MCF 10A (cell line): ENCODE measurements at regions not wholly inside any gene's neighbourhood (a gene's known extent, or its start where the extent isn't known, plus 50 kb on each side); places are given as distances from the start of the nearest gene placed in this dataset.

ENCODE experiments used
- BruUV-seq: library from RNA; stranded (reverse); fragments of 400-500 nt; replicated peaks from 2 replicates; lab custom pipeline; 2021; lab: Mats Ljungman, UMichigan
- CTCF ChIA-PET: fragments of 300-600 bp; sonication (Branson Sonifier 250); formaldehyde crosslinking; extraction: SDS; loops from one replicate; lab custom pipeline; 2021; ENCODE audit warnings: antibody characterized with exemption, inconsistent platforms; lab: Yijun Ruan, JAX
- POLR2A ChIA-PET: fragments of 300-600, 350-650 bp; sonication (Branson Sonifier 250); formaldehyde crosslinking; extraction: SDS; loops from one replicate; lab custom pipeline; 2020; ENCODE audit warnings: antibody characterized with exemption, inconsistent platforms; lab: Yijun Ruan, JAX
- DNase-seq: peaks from one replicate; pipeline ENCODE4 v3.0.0-alpha.2; 2018; ENCODE audit not compliant: unreplicated experiment
- H3K27ac Mint-ChIP-seq: one replicate; pipeline ENCODE4 v1.8.0; 2022; ENCODE audit warnings: mild to moderate bottlenecking, low read depth, mixed read lengths; ENCODE audit not compliant: unreplicated experiment
- H3K27me3 Mint-ChIP-seq: one replicate; pipeline ENCODE4 v1.8.0; 2022; ENCODE audit warnings: mixed read lengths; ENCODE audit not compliant: insufficient read depth, unreplicated experiment
- H3K36me3 Mint-ChIP-seq: one replicate; pipeline ENCODE4 v1.8.0; 2022; ENCODE audit warnings: mild to moderate bottlenecking, moderate library complexity, mixed read lengths; ENCODE audit not compliant: insufficient read depth, unreplicated experiment
- H3K4me1 Mint-ChIP-seq: one replicate; pipeline ENCODE4 v1.8.0; 2022; ENCODE audit warnings: mixed read lengths; ENCODE audit not compliant: insufficient read depth, unreplicated experiment
- H3K4me3 Mint-ChIP-seq: one replicate; pipeline ENCODE4 v1.8.0; 2022; ENCODE audit warnings: mild to moderate bottlenecking, moderate library complexity, mixed read lengths; ENCODE audit not compliant: unreplicated experiment
- H3K9me3 Mint-ChIP-seq: one replicate; pipeline ENCODE4 v1.8.0; 2022; ENCODE audit warnings: mixed read lengths; ENCODE audit not compliant: unreplicated experiment
- intact Hi-C: fragments of 100-400 bp; cut with micrococcal nuclease; formaldehyde crosslinking; loops from 2 replicates; pipeline ENCODE4 v1.14.1; 2022
- TF ChIP-seq, protein P1 (sequence below): fragments of 200-600 bp; IDR thresholded peaks from one replicate; pipeline ENCODE4 v1.8.0; 2022; ENCODE audit warnings: antibody characterized with exemption, mild to moderate bottlenecking; ENCODE audit not compliant: unreplicated experiment

DNA sequence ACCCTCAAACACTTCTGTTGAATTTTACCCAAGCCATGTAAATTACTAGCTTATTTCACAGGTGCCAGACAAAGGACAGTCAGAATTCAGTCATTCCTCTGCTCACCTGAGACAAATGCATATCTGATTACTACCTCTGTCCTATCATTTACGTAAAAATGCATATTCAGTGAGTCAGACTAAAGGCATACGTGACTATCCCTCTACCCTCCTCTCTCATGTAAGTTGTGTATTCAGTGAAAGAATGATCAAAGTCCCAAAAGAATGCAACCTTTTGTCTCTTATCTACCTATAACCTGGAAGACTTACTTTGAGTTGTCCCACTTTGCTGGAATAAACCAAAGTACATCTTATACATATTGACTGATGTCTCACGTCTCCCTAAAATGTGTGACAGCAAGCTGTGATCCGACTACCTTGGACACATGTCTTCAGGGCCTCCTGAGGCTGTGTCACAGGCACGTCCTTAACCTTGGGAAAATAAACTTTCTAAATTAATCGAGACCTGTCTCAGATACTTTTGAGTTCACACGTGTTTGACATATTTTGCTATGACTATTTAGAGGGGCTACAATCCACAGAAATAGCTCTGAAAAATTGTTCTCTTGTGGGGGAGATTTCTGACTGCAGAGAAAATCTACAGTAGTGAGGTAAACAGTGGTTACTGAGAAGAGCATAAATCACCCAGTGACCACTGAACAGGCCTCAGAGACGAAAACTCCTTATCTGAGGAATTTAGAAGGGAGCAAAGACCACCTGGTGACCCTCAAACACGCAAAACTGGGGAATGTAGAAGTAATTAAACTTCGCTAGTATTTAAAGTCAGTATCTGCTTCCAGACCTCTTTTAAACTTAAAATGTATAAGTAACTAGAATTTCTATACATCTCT is 1575.8 kb downstream of the STIM2 start:
- POLR2A ChIA-PET: interaction anchor here (0.7 kb wide), 1 partner anchor 142 kb away, joined by 3 read pairs; no protein-coding TSS in a partner anchor
- no peak for DNase-seq

DNA sequence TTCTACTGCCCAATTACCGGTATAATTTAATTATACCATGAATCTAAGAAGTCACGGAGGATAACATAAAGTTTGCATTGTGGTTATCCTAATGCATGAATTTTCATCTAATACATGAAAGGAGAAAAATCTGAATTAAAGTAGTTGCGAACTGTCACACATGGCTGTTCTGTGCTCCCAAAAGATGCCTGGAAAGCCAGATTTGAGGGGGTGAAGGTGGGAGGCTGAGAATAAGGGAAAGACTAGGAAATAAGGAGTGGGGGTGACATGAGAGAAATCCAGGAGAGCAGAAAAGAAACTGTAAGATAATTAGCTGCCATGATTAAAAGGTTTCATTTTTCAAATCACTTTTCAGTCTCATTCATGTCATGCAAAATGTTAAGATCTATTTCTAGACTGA is 1582.7 kb downstream of the STIM2 start:
- DNase-seq: no peak
- no peak overlapping the region for H3K4me3 Mint-ChIP-seq
- no TSS peak for BruUV-seq
- H3K36me3 Mint-ChIP-seq: no peaks in the 10 kb centered on the region
- ChIA-PET POLR2A (no interaction called here), CTCF (interaction anchor here (0.9 kb wide), 1 partner anchor 19 kb away, joined by 3 read pairs; no protein-coding TSS in a partner anchor)
- TF ChIP-seq, protein P1, sequence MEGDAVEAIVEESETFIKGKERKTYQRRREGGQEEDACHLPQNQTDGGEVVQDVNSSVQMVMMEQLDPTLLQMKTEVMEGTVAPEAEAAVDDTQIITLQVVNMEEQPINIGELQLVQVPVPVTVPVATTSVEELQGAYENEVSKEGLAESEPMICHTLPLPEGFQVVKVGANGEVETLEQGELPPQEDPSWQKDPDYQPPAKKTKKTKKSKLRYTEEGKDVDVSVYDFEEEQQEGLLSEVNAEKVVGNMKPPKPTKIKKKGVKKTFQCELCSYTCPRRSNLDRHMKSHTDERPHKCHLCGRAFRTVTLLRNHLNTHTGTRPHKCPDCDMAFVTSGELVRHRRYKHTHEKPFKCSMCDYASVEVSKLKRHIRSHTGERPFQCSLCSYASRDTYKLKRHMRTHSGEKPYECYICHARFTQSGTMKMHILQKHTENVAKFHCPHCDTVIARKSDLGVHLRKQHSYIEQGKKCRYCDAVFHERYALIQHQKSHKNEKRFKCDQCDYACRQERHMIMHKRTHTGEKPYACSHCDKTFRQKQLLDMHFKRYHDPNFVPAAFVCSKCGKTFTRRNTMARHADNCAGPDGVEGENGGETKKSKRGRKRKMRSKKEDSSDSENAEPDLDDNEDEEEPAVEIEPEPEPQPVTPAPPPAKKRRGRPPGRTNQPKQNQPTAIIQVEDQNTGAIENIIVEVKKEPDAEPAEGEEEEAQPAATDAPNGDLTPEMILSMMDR: no peak
- H3K27me3 Mint-ChIP-seq: no peaks in the 10 kb centered on the region
- H3K27ac Mint-ChIP-seq: no peak overlapping the region
- H3K9me3 Mint-ChIP-seq: no peaks in the 10 kb centered on the region
- H3K4me1 Mint-ChIP-seq: no peaks in the 10 kb centered on the region
- intact Hi-C loops: no loop called here

More for the DNA sequence above, 1575.8 kb downstream of the STIM2 start:
- no peaks in the 10 kb centered on the region for H3K27me3 Mint-ChIP-seq
- peaks cover 10% of the 10 kb centered on the region for H3K4me1 Mint-ChIP-seq
- no peak overlapping the region for H3K4me3 Mint-ChIP-seq
- H3K9me3 Mint-ChIP-seq: no peaks in the 10 kb centered on the region
- H3K27ac Mint-ChIP-seq: no peak overlapping the region
- BruUV-seq: no TSS peak
- CTCF ChIA-PET: interaction anchor here (0.5 to 1.1 kb wide), 2 partner anchors 10 to 1123 kb away, joined by 3 read pairs; no protein-coding TSS in a partner anchor
- no peaks in the 10 kb centered on the region for H3K36me3 Mint-ChIP-seq
- TF ChIP-seq, protein P1: no peak
- intact Hi-C loops: no loop called here

DNA sequence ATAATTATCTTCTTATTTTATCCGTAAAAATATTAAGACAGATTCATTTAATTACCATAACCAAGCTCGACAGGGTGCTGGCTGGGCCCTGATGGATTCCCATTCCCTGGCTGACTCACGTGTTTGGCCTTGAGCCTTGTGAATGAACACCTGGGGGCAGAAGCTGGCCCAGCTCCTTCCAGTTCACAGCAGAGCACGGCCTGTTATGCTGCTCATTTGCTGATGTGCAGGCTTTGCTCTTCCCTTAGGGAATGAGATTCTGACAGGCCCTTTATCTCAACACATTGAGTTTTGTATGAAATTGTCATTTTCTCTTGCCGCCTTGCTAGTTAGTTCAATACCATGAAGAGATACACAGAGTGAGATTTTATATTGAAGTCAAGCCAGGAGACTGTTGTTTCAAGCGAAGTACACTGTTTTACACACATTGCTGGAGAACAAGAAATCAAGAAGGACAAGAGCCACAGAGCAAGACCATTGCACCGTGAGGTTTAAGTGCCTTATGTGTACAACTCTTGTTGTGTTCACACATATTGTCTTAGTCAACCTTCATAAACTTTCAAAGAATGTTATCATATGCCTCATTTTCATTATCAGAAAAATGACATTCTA is 1583.3 kb downstream of the STIM2 start:
- no peaks in the 10 kb centered on the region for H3K36me3 Mint-ChIP-seq
- no peaks in the 10 kb centered on the region for H3K27me3 Mint-ChIP-seq
- ChIA-PET CTCF (interaction anchor here (0.5 to 0.9 kb wide), 3 partner anchors 19 to 758 kb away, joined by 3 read pairs; no protein-coding TSS in a partner anchor), POLR2A (no interaction called here)
- no TSS peak for BruUV-seq
- TF ChIP-seq, protein P1: no peak
- H3K9me3 Mint-ChIP-seq: no peaks in the 10 kb centered on the region
- H3K4me1 Mint-ChIP-seq: no peaks in the 10 kb centered on the region
- intact Hi-C loops: no loop called here
- H3K27ac Mint-ChIP-seq: no peak overlapping the region
- peak; percentile 65 for DNase-seq
- H3K4me3 Mint-ChIP-seq: no peak overlapping the region

DNA sequence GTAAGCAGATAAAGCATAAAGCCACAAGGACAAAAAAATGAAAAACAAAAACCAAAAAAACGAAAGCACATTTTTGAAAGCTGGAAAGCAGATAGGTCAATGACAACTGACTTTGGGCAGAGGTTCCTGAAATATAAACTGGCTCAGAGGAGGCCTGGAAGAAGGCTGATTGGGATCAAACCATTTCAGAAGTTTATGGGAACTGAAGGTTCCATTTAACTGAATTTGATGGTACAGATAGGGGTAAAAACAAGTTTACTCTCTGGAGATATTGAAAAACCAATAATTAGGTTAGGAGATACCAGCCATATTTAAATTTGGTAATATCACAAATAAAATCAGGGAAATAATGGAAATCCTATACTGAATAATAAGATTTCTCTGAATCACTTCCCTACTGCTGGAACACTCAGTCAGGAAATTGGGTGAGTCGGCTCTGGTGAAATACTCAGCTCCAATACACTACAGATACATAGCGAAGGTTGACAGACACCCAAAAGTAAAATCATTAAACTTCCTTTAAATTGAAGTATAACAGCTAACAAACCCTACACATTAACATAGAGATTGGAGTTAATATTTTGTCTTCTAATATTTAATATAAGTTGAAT is 1584.3 kb downstream of the STIM2 start:
- intact Hi-C loops: no loop called here
- no peaks in the 10 kb centered on the region for H3K36me3 Mint-ChIP-seq
- BruUV-seq: no TSS peak
- POLR2A ChIA-PET: no interaction called here
- no peaks in the 10 kb centered on the region for H3K27me3 Mint-ChIP-seq
- TF ChIP-seq, protein P1: no peak
- peaks cover 6% of the 10 kb centered on the region for H3K4me1 Mint-ChIP-seq
- DNase-seq: no peak
- CTCF ChIA-PET: no interaction called here
- H3K9me3 Mint-ChIP-seq: no peaks in the 10 kb centered on the region
- no peak overlapping the region for H3K4me3 Mint-ChIP-seq
- H3K27ac Mint-ChIP-seq: no peak overlapping the region
